GM12874 (cell line): ENCODE measurements at regions not wholly inside any gene's neighbourhood (a gene's known extent, or its start where the extent isn't known, plus 50 kb on each side); places are given as distances from the start of the nearest gene placed in this dataset.

Experiments used
- CTCF ChIP-seq: IDR thresholded peaks from 2 replicates; pipeline ENCODE4 v1.5.1; 2011; ENCODE audit warnings: low read depth, mild to moderate bottlenecking, control low read depth, low read length, moderate library complexity; ENCODE audit not compliant: insufficient read depth

GRCh38 chrX:106220177-106220576 lies 52.1 kb downstream of the PWWP3B start:
- no peak for TF ChIP-seq CTCF

- TF ChIP-seq CTCF = no peak
Measured at GRCh38 chrX:106243376-106243775, 75.3 kb downstream of the PWWP3B start.

- TF ChIP-seq CTCF = no peak
Measured at GRCh38 chrX:106246511-106246910, 78.4 kb downstream of the PWWP3B start.

- TF ChIP-seq CTCF = no peak
Measured at GRCh38 chrX:106247162-106247561, 79.1 kb downstream of the PWWP3B start.

- no peak for TF ChIP-seq CTCF
Measured at GRCh38 chrX:106249706-106250379, 81.7 kb downstream of the PWWP3B start.

- TF ChIP-seq CTCF = no peak
Measured at GRCh38 chrX:106263817-106264216, 95.7 kb downstream of the PWWP3B start.

- TF ChIP-seq CTCF = no peak
Measured at GRCh38 chrX:106278951-106279350, 110.8 kb downstream of the PWWP3B start.

GRCh38 chrX:106281383-106281782 lies 113.3 kb downstream of the PWWP3B start:
- TF ChIP-seq CTCF = no peak
